BE2C (cell line): ENCODE measurements at regions not wholly inside any gene's neighbourhood (a gene's known extent, or its start where the extent isn't known, plus 50 kb on each side); places are given as distances from the start of the nearest gene placed in this dataset.
"Not testable (repeated sequence)": the region's sequence is repeated elsewhere in the genome, so short reads cannot be mapped to it uniquely, and the experiment has no call there.

Experiments used
- DNase-seq: peaks from one replicate; pipeline ENCODE4 v3.0.0-alpha.2; 2020
- H3K27me3 ChIP-seq: fragments of 250-450 bp; sonication (Bioruptor Pico); 2 replicates; pipeline ENCODE4 v1.5.1; 2020; ENCODE audit warnings: mild to moderate bottlenecking
- H3K36me3 ChIP-seq: fragments of 250-450 bp; sonication (Bioruptor Pico); 2 replicates; pipeline ENCODE4 v1.5.1; 2020; ENCODE audit warnings: mild to moderate bottlenecking
- H3K4me1 ChIP-seq: fragments of 250-450 bp; sonication (Bioruptor Pico); 2 replicates; pipeline ENCODE4 v1.5.1; 2020
- H3K4me3 ChIP-seq: 2 replicates; pipeline ENCODE4 v1.5.1; 2011; ENCODE audit warnings: low read depth, low read length
- H3K9me3 ChIP-seq: fragments of 250-450 bp; sonication (Bioruptor Pico); 2 replicates; pipeline ENCODE4 v1.5.1; 2020
- CTCF ChIP-seq: IDR thresholded peaks from 2 replicates; pipeline ENCODE4 v1.5.1; 2012; ENCODE audit warnings: mild to moderate bottlenecking, low read depth, low read length

- H3K4me3 ChIP-seq: no peak overlapping the region
- DNase-seq: no peak
- TF ChIP-seq CTCF: no peak
- H3K4me1 ChIP-seq: no peaks in the 10 kb centered on the region
- no peaks in the 10 kb centered on the region for H3K9me3 ChIP-seq
- no peaks in the 10 kb centered on the region for H3K36me3 ChIP-seq
- no peaks in the 10 kb centered on the region for H3K27me3 ChIP-seq
These were observed 147.2 kb upstream of the MXRA5 start for GRCh38 chrX:3493605-3494004.

GRCh38 chrX:3485727-3486126, 139.3 kb upstream of the MXRA5 start:
- H3K27me3 ChIP-seq: no peaks in the 10 kb centered on the region
- no peaks in the 10 kb centered on the region for H3K36me3 ChIP-seq
- no peak for DNase-seq
- no peaks in the 10 kb centered on the region for H3K4me1 ChIP-seq
- H3K4me3 ChIP-seq: no peak overlapping the region
- TF ChIP-seq CTCF: no peak
- H3K9me3 ChIP-seq: no peaks in the 10 kb centered on the region

- H3K4me3 ChIP-seq: no peak overlapping the region
- H3K9me3 ChIP-seq: no peaks in the 10 kb centered on the region
- TF ChIP-seq CTCF: no peak
- H3K27me3 ChIP-seq: no peaks in the 10 kb centered on the region
- no peaks in the 10 kb centered on the region for H3K4me1 ChIP-seq
- no peaks in the 10 kb centered on the region for H3K36me3 ChIP-seq
- DNase-seq: no peak
These were observed 132.6 kb upstream of the MXRA5 start for GRCh38 chrX:3479026-3479425.

GRCh38 chrX:3476973-3477372, 130.5 kb upstream of the MXRA5 start:
- no peaks in the 10 kb centered on the region for H3K9me3 ChIP-seq
- TF ChIP-seq CTCF: no peak
- H3K4me3 ChIP-seq: no peak overlapping the region
- H3K4me1 ChIP-seq: no peaks in the 10 kb centered on the region
- H3K36me3 ChIP-seq: no peaks in the 10 kb centered on the region
- DNase-seq: no peak
- no peaks in the 10 kb centered on the region for H3K27me3 ChIP-seq

GRCh38 chrX:3470211-3470679, 123.8 kb upstream of the MXRA5 start:
- not testable (repeated sequence) for H3K27me3 ChIP-seq, DNase-seq, H3K9me3 ChIP-seq, H3K36me3 ChIP-seq, H3K4me1 ChIP-seq, H3K4me3 ChIP-seq

- H3K27me3 ChIP-seq: no peaks in the 10 kb centered on the region
- H3K4me1 ChIP-seq: no peaks in the 10 kb centered on the region
- no peak for TF ChIP-seq CTCF
- H3K4me3 ChIP-seq: no peak overlapping the region
- no peaks in the 10 kb centered on the region for H3K36me3 ChIP-seq
- no peak for DNase-seq
- no peaks in the 10 kb centered on the region for H3K9me3 ChIP-seq
These were observed 121.6 kb upstream of the MXRA5 start for GRCh38 chrX:3468031-3468430.

- Histone ChIP-seq H3K9me3 (no peaks in the 10 kb centered on the region), H3K36me3 (no peaks in the 10 kb centered on the region), H3K27me3 (no peaks in the 10 kb centered on the region), H3K4me3 (no peak overlapping the region), H3K4me1 (no peaks in the 10 kb centered on the region)
- no peak for TF ChIP-seq CTCF
- DNase-seq: no peak
These were observed 118.6 kb upstream of the MXRA5 start for GRCh38 chrX:3465017-3465416.
